Hepatocyte (in vitro differentiated cells): ENCODE measurements at regions not wholly inside any gene's neighbourhood (a gene's known extent, or its start where the extent isn't known, plus 50 kb on each side); places are given as distances from the start of the nearest gene placed in this dataset.

Experiments
- EZH2phosphoT487 ChIP-seq: fragments of 200-600 bp; sonication (generic); IDR thresholded peaks from one replicate; pipeline ENCODE4 v1.6.1; 2018; ENCODE audit warnings: antibody characterized with exemption, mild to moderate bottlenecking, low read depth, moderate library complexity; ENCODE audit not compliant: unreplicated experiment, severe bottlenecking
- TF ChIP-seq, protein P1 (sequence below): fragments of 200-600 bp; sonication (generic); IDR thresholded peaks from 2 replicates; pipeline ENCODE4 v1.5.1; 2016; ENCODE audit warnings: antibody characterized with exemption, mild to moderate bottlenecking; ENCODE audit not compliant: poor library complexity

DNA sequence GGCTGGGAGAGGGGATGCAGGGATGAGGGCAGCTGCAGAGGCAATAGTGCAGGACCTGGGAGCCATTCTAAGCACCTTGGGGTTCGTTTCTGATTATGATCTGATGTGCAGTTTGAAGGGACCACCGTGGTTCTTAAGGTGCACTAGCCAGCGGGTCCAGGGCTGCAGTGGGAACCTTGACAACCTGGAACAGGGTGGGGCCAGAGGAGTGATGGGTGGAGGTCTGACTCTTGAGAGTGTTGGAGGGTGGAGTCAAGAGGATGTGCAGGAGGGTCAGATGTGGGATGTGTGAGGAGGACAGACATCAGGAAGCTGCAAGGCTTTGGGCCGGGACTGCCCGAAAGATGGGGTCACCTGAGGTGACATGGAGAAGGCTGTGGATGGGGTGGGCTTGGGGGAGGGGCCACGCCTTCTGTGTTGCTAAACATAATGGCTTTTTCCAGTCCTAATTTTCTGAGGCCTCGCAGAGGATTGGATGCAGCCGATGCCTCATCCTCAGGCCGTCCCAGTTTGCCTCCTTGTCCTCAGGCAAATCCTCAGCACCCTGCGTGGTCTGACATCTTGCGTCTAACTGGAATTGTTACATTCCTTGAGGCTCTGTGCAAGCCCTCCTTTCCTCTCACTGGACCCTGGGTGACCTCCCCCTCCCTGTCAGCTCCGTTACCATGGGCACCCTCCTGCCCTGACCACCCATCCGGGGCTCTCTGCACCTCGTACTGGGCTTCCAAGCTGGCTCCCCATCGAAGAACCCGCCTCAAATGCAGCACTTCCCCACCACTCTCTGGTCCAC is 61.4 kb upstream of the TRPM1 start:
- TF ChIP-seq, protein P1, sequence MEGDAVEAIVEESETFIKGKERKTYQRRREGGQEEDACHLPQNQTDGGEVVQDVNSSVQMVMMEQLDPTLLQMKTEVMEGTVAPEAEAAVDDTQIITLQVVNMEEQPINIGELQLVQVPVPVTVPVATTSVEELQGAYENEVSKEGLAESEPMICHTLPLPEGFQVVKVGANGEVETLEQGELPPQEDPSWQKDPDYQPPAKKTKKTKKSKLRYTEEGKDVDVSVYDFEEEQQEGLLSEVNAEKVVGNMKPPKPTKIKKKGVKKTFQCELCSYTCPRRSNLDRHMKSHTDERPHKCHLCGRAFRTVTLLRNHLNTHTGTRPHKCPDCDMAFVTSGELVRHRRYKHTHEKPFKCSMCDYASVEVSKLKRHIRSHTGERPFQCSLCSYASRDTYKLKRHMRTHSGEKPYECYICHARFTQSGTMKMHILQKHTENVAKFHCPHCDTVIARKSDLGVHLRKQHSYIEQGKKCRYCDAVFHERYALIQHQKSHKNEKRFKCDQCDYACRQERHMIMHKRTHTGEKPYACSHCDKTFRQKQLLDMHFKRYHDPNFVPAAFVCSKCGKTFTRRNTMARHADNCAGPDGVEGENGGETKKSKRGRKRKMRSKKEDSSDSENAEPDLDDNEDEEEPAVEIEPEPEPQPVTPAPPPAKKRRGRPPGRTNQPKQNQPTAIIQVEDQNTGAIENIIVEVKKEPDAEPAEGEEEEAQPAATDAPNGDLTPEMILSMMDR = no peak
- no peak for TF ChIP-seq EZH2phosphoT487
